ENCODE measurements at regions not wholly inside any gene's neighbourhood (a gene's known extent, or its start where the extent isn't known, plus 50 kb on each side); places are given as distances from the start of the nearest gene placed in this dataset.

GRCh38 chr1:30356839-30357238 is 366.5 kb downstream of the MATN1 start:
- TF ChIP-seq POLR2A (IDR thresholded peaks at IDR 0.05; ENCODE audit: extremely low read depth, insufficient read length) (no peak), CTCF (IDR thresholded peaks at IDR 0.05; ENCODE audit: low read depth, low read length) (no peak), MYC (IDR thresholded peaks at IDR 0.05; ENCODE audit: low read depth, low read length) (no peak)

Measured in NB4 (cell line).